ENCODE measurements at regions not wholly inside any gene's neighbourhood (a gene's known extent, or its start where the extent isn't known, plus 50 kb on each side); places are given as distances from the start of the nearest gene placed in this dataset.

GRCh38 chr3:22627993-22628499 lies 575.1 kb upstream of the UBE2E2 start:
- Histone ChIP-seq H3K9ac (no peak overlapping the region), H3K4me1 (no peaks in the 10 kb centered on the region), H3K4me3 (ENCODE audit: low read depth, low read length) (no peak overlapping the region), H2AFZ (no peak overlapping the region), H3K27me3 (ENCODE audit: control insufficient read depth, insufficient read depth, low read length) (no peaks in the 10 kb centered on the region), H3K79me2 (no peaks in the 10 kb centered on the region), H3K27ac (no peak overlapping the region), H3K4me2 (ENCODE audit: low read length) (no peak overlapping the region), H3K9me3 (ENCODE audit: control insufficient read depth, low read length) (no peaks in the 10 kb centered on the region), H3K36me3 (ENCODE audit: control insufficient read depth, insufficient read depth, low read length) (no peaks in the 10 kb centered on the region)
- TF ChIP-seq CTCF (IDR thresholded peaks at IDR 0.05), result no peak

GRCh38 chr3:22632536-22632935 lies 570.6 kb upstream of the UBE2E2 start:
- no peaks in the 10 kb centered on the region for H3K27me3 ChIP-seq (ENCODE audit: control insufficient read depth, insufficient read depth, low read length)
- H3K9ac ChIP-seq, result no peak overlapping the region
- H3K4me2 ChIP-seq (ENCODE audit: low read length), result no peak overlapping the region
- no peaks in the 10 kb centered on the region for H3K36me3 ChIP-seq (ENCODE audit: control insufficient read depth, insufficient read depth, low read length)
- H3K9me3 ChIP-seq (ENCODE audit: control insufficient read depth, low read length), result no peaks in the 10 kb centered on the region
- no peak overlapping the region for H2AFZ ChIP-seq
- H3K4me3 ChIP-seq (ENCODE audit: low read depth, low read length), result no peak overlapping the region
- no peaks in the 10 kb centered on the region for H3K79me2 ChIP-seq
- TF ChIP-seq CTCF (IDR thresholded peaks at IDR 0.05), result no peak
- no peak overlapping the region for H3K27ac ChIP-seq
- no peaks in the 10 kb centered on the region for H3K4me1 ChIP-seq

GRCh38 chr3:22634433-22634832 lies 568.7 kb upstream of the UBE2E2 start:
- no peaks in the 10 kb centered on the region for H3K4me1 ChIP-seq
- TF ChIP-seq CTCF (IDR thresholded peaks at IDR 0.05), result no peak
- no peaks in the 10 kb centered on the region for H3K36me3 ChIP-seq (ENCODE audit: control insufficient read depth, insufficient read depth, low read length)
- no peak overlapping the region for H2AFZ ChIP-seq
- no peaks in the 10 kb centered on the region for H3K27me3 ChIP-seq (ENCODE audit: control insufficient read depth, insufficient read depth, low read length)
- H3K4me2 ChIP-seq (ENCODE audit: low read length), result no peak overlapping the region
- H3K4me3 ChIP-seq (ENCODE audit: low read depth, low read length), result no peak overlapping the region
- H3K27ac ChIP-seq, result no peak overlapping the region
- no peaks in the 10 kb centered on the region for H3K79me2 ChIP-seq
- no peak overlapping the region for H3K9ac ChIP-seq
- H3K9me3 ChIP-seq (ENCODE audit: control insufficient read depth, low read length), result no peaks in the 10 kb centered on the region

GRCh38 chr3:22659651-22660475 lies 543.3 kb upstream of the UBE2E2 start:
- no peaks in the 10 kb centered on the region for H3K36me3 ChIP-seq (ENCODE audit: control insufficient read depth, insufficient read depth, low read length)
- H3K4me1 ChIP-seq, result no peaks in the 10 kb centered on the region
- H3K4me2 ChIP-seq (ENCODE audit: low read length), result no peak overlapping the region
- no peaks in the 10 kb centered on the region for H3K79me2 ChIP-seq
- no peaks in the 10 kb centered on the region for H3K27me3 ChIP-seq (ENCODE audit: control insufficient read depth, insufficient read depth, low read length)
- no peaks in the 10 kb centered on the region for H3K9me3 ChIP-seq (ENCODE audit: control insufficient read depth, low read length)
- H3K4me3 ChIP-seq (ENCODE audit: low read depth, low read length), result no peak overlapping the region
- no peak for TF ChIP-seq CTCF (IDR thresholded peaks at IDR 0.05)
- H2AFZ ChIP-seq, result no peak overlapping the region
- no peak overlapping the region for H3K27ac ChIP-seq
- H3K9ac ChIP-seq, result no peak overlapping the region

- Histone ChIP-seq H3K36me3 (ENCODE audit: control insufficient read depth, insufficient read depth, low read length) (no peaks in the 10 kb centered on the region), H3K27me3 (ENCODE audit: control insufficient read depth, insufficient read depth, low read length) (no peaks in the 10 kb centered on the region), H3K9ac (no peak overlapping the region), H3K9me3 (ENCODE audit: control insufficient read depth, low read length) (no peaks in the 10 kb centered on the region), H3K4me1 (no peaks in the 10 kb centered on the region), H3K27ac (no peak overlapping the region), H2AFZ (no peak overlapping the region), H3K4me2 (ENCODE audit: low read length) (no peak overlapping the region), H3K4me3 (ENCODE audit: low read depth, low read length) (no peak overlapping the region), H3K79me2 (no peaks in the 10 kb centered on the region)
- TF ChIP-seq CTCF (IDR thresholded peaks at IDR 0.05), result no peak
Measured at GRCh38 chr3:22660606-22661005, 542.5 kb upstream of the UBE2E2 start.

Data from parathyroid adenoma (tissue), 2 donors.